WI38 (cell line): ENCODE measurements at regions not wholly inside any gene's neighbourhood (a gene's known extent, or its start where the extent isn't known, plus 50 kb on each side); places are given as distances from the start of the nearest gene placed in this dataset.

ENCODE experiments used
- H3K4me3 ChIP-seq: 2 replicates; pipeline ENCODE4 v1.5.1; 2011; ENCODE audit warnings: low read depth, mild to moderate bottlenecking, control low read depth, low read length
- CTCF ChIP-seq: IDR thresholded peaks from 2 replicates; pipeline ENCODE4 v1.5.1; 2012; ENCODE audit warnings: low read depth, mild to moderate bottlenecking, control low read depth, low read length

- no peak overlapping the region for H3K4me3 ChIP-seq
- TF ChIP-seq CTCF, result no peak
Observed at GRCh38 chr5:163384669-163385068, 52.7 kb upstream of the CCNG1 start.

GRCh38 chr5:163385271-163385670 lies 52.1 kb upstream of the CCNG1 start:
- H3K4me3 ChIP-seq, result no peak overlapping the region

GRCh38 chr5:163385824-163386223 lies 51.6 kb upstream of the CCNG1 start:
- TF ChIP-seq CTCF, result no peak
- no peak overlapping the region for H3K4me3 ChIP-seq

More at GRCh38 chr5:163385271-163385670, 52.1 kb upstream of the CCNG1 start:
- TF ChIP-seq CTCF, result no peak

GRCh38 chr5:163386352-163386751 lies 51.0 kb upstream of the CCNG1 start:
- TF ChIP-seq CTCF, result no peak
- no peak overlapping the region for H3K4me3 ChIP-seq

- TF ChIP-seq CTCF, result no peak
- no peak overlapping the region for H3K4me3 ChIP-seq
Observed at GRCh38 chr5:163387589-163388343, 49.6 kb upstream of the CCNG1 start.
